ENCODE measurements at regions not wholly inside any gene's neighbourhood (a gene's known extent, or its start where the extent isn't known, plus 50 kb on each side); places are given as distances from the start of the nearest gene placed in this dataset.
A peak's percentile ranks its signal among the peaks of the same experiment; 100 is the strongest.

DNA sequence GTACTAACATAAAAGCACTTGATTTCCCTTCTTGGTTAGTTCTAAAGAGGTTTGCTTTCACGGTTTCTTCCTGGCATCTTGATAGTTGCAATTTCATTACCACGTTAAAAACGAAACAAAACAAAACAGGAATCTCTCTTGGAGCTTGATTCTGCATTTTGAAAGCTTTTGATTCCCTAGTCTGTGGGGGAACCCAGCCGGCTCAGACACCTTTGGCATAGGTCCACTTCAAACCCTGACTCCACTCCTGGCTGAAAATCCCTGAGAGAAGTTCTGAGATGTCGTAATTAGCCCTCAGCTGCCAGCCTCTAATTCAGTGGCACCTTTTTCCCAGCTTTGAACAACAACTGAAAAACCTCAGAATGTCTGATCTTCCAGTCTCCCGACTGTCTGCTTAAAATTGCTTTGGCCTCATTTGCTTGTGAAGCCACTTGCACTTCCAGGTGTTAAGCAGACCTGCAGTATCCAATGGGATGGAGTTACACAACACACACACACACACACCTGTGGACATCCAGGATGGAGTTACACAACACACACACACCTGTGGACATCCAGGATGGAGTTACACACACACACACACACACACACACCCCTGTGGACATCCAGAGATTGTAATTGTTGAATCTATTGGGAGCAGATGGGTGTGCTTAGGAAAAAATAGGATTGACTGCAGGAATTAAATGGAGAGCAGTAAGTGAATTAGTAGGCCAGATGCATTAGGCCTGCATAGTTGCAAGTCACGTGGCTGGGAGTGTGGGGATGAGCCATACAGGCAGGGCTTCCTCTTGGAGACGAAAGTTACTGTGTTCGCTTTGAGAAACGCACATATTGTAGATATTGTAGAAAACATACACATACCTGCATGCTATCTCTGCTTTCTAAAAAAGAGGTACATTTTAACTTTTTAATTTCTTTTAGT is 285.6 kb upstream of the FMN2 start:
- intact Hi-C loops (cut with DNase I) = no loop called here
- no peak for DNase-seq
- Histone ChIP-seq H3K36me3 (no peaks in the 10 kb centered on the region), H3K4me1 (peaks cover 0 to 49% (median 32%) of the 10 kb centered on the region in 4 donors), H3K27ac (peak overlapping the region; percentile 63 to 83 (median 75)), H3K9me3 (no peaks in the 10 kb centered on the region), H3K27me3 (no peaks in the 10 kb centered on the region), H3K4me3 (peak overlapping the region in 3 of 4 donors; percentile 14 to 24 (median 23))
- 59 to 83% methylated on average over 10 of the region's 10 CpGs for WGBS, 2 donors
- TF ChIP-seq POLR2AphosphoS5 (IDR thresholded peaks at IDR 0.05) (no peak), POLR2A (IDR thresholded peaks at IDR 0.05) (no peak), EP300 (IDR thresholded peaks at IDR 0.05) (no peak)
- TF ChIP-seq, protein P1, sequence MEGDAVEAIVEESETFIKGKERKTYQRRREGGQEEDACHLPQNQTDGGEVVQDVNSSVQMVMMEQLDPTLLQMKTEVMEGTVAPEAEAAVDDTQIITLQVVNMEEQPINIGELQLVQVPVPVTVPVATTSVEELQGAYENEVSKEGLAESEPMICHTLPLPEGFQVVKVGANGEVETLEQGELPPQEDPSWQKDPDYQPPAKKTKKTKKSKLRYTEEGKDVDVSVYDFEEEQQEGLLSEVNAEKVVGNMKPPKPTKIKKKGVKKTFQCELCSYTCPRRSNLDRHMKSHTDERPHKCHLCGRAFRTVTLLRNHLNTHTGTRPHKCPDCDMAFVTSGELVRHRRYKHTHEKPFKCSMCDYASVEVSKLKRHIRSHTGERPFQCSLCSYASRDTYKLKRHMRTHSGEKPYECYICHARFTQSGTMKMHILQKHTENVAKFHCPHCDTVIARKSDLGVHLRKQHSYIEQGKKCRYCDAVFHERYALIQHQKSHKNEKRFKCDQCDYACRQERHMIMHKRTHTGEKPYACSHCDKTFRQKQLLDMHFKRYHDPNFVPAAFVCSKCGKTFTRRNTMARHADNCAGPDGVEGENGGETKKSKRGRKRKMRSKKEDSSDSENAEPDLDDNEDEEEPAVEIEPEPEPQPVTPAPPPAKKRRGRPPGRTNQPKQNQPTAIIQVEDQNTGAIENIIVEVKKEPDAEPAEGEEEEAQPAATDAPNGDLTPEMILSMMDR (IDR thresholded peaks at IDR 0.05) = no peak

DNA sequence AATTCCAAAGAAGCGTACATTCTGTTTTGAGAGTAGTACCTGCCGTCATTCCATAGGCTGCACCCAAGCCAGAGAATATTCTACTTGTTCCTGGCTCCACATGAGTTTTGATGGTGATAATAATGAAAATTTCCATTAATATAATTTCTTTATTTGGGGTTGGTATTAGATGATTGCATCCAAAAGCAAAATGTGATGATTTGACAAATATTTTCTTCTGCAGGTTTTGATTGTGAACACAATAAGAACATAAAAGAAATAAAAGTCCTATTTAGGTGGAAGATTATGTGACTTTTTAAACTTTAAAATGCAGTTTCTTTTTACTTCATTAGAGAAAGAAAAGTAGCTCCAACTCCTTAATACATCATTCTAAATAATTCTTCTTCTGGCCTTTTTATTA is 284.8 kb upstream of the FMN2 start:
- no peaks in the 10 kb centered on the region for H3K27me3 ChIP-seq
- H3K36me3 ChIP-seq = no peaks in the 10 kb centered on the region
- intact Hi-C loops (cut with DNase I) = no loop called here
- no peak for TF ChIP-seq POLR2AphosphoS5 (IDR thresholded peaks at IDR 0.05)
- TF ChIP-seq, protein P1 (IDR thresholded peaks at IDR 0.05) = no peak
- no peak for TF ChIP-seq EP300 (IDR thresholded peaks at IDR 0.05)
- no peak for TF ChIP-seq POLR2A (IDR thresholded peaks at IDR 0.05)
- no peaks in the 10 kb centered on the region for H3K9me3 ChIP-seq
- DNase-seq = no peak
- WGBS, 2 donors = 95 to 97% methylated on average over 2 of the region's 2 CpGs
- H3K4me1 ChIP-seq = peaks cover 0 to 49% (median 32%) of the 10 kb centered on the region in 4 donors
- H3K27ac ChIP-seq = peak overlapping the region; percentile 63 to 83 (median 75)
- H3K4me3 ChIP-seq = no peak overlapping the region

DNA sequence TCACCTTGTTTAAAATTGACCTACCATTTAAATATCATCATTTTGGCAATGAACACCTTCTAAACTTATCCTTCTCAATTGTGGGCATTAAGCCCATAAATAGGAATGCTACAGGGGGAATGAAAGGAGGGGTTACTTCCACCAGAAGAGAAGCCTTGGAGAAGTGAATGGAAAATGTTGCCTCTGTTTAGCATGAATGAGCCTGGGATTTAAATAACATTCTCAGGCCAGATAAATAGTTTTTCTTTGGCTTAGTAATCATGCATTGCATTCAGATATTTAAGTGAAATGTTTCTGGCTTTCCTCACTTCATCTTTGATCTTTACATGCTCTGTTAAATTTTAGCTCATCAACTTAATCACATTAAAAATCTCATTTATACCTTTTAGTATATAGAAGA is 284.3 kb upstream of the FMN2 start:
- peak overlapping the region; percentile 63 to 83 (median 75) for H3K27ac ChIP-seq
- H3K27me3 ChIP-seq = no peaks in the 10 kb centered on the region
- no peak for DNase-seq
- no peaks in the 10 kb centered on the region for H3K36me3 ChIP-seq
- TF ChIP-seq, protein P1 (IDR thresholded peaks at IDR 0.05) = no peak
- TF ChIP-seq POLR2AphosphoS5 (IDR thresholded peaks at IDR 0.05) (no peak), EP300 (IDR thresholded peaks at IDR 0.05) (no peak), POLR2A (IDR thresholded peaks at IDR 0.05) (no peak)
- no peaks in the 10 kb centered on the region for H3K9me3 ChIP-seq
- H3K4me3 ChIP-seq = no peak overlapping the region
- intact Hi-C loops (cut with DNase I) = no loop called here
- H3K4me1 ChIP-seq = peaks cover 0 to 49% (median 32%) of the 10 kb centered on the region in 4 donors

DNA sequence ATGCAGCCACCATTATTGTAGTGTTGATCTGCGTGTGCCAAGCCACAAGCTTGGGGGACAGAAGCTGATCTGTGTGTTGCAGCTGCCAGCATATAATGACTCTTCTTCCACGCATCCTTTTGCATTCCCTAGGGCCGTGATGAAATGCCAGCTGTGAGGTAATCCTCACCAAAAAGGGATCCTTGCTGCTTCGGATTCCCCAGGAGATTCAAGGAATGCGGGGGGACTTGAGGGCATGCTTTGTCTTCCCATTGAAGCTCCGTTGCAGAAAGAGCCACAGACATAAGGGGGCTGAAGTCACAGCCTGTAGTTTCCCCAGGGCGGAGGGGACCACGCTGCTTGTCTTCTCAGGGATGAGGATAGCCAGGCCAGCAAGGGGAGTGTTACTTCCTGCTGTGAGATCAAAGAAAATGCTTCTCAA is 281.6 kb upstream of the FMN2 start:
- no peak overlapping the region for H3K4me3 ChIP-seq
- no peaks in the 10 kb centered on the region for H3K27me3 ChIP-seq
- intact Hi-C loops (cut with DNase I) = loop anchor here (10.0 kb wide), 1 partner anchor 85 kb away; no protein-coding TSS in a partner anchor
- 85 to 91% methylated on average over 8 of the region's 8 CpGs for WGBS, 2 donors
- DNase-seq = no peak
- no peaks in the 10 kb centered on the region for H3K36me3 ChIP-seq
- H3K4me1 ChIP-seq = peaks cover 0 to 57% (median 42%) of the 10 kb centered on the region in 4 donors
- no peak for TF ChIP-seq EP300 (IDR thresholded peaks at IDR 0.05)
- no peak for TF ChIP-seq POLR2A (IDR thresholded peaks at IDR 0.05)
- peak in 1 of 4 donors; percentile 20 for TF ChIP-seq POLR2AphosphoS5 (IDR thresholded peaks at IDR 0.05)
- H3K9me3 ChIP-seq = no peaks in the 10 kb centered on the region
- H3K27ac ChIP-seq = peak overlapping the region in 3 of 4 donors; percentile 29 to 62 (median 49)

DNA sequence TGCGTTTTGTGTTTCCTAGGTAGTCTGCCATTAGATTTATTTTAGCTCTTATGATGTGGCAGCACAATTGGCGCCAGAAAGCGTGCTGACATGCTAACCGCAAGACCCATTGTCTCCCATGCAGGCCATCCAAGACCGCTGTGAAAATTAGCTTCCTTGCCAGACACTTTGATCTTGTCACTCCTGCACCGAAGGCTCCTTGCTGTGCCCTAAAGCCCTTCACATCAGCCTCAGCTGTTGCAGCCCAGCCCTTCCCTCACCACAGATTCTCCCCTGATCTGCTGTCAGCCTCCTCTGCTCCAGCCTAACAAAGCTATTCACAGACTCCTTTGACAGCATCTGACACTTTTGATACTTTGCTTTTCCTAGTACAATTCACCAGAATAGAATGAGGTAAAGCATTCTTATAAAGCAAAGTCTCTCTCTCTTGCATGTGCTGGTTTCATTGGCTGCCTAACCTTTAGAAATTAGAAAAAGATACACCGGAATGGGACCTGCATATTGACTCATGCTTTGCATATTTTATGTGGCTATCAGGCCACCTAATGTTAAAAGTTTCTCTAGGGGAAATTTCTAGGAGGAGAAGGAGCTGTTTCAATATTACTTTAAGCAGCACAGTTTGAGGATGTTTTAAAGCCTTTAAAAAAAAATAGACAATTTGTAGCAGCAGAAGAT is 280.3 kb upstream of the FMN2 start:
- peaks cover 0 to 55% (median 48%) of the 10 kb centered on the region in 4 donors for H3K4me1 ChIP-seq
- peak overlapping the region in 3 of 4 donors; percentile 33 to 62 (median 49) for H3K27ac ChIP-seq
- intact Hi-C loops (cut with DNase I) = loop anchor here (10.0 kb wide), 1 partner anchor 83 kb away; no protein-coding TSS in a partner anchor
- H3K27me3 ChIP-seq = no peaks in the 10 kb centered on the region
- no peak overlapping the region for H3K4me3 ChIP-seq
- TF ChIP-seq POLR2AphosphoS5 (IDR thresholded peaks at IDR 0.05) (no peak), EP300 (IDR thresholded peaks at IDR 0.05) (no peak), POLR2A (IDR thresholded peaks at IDR 0.05) (no peak)
- TF ChIP-seq, protein P1 (IDR thresholded peaks at IDR 0.05) = no peak
- 76 to 89% methylated on average over 7 of the region's 7 CpGs for WGBS, 2 donors
- no peaks in the 10 kb centered on the region for H3K9me3 ChIP-seq
- no peak for DNase-seq
- H3K36me3 ChIP-seq = no peaks in the 10 kb centered on the region
